NB4 (cell line): ENCODE measurements at regions not wholly inside any gene's neighbourhood (a gene's known extent, or its start where the extent isn't known, plus 50 kb on each side); places are given as distances from the start of the nearest gene placed in this dataset.

Experiments
- CTCF ChIP-seq: IDR thresholded peaks from one replicate; pipeline ENCODE4 v1.5.1; 2012; ENCODE audit warnings: low read depth, low read length
- MYC ChIP-seq: IDR thresholded peaks from 2 replicates; pipeline ENCODE4 v1.6.1; 2011; ENCODE audit warnings: low read depth, low read length
- POLR2A ChIP-seq: IDR thresholded peaks from 2 replicates; pipeline ENCODE4 v1.6.1; 2011; ENCODE audit warnings: mild to moderate bottlenecking; ENCODE audit not compliant: insufficient read length; ENCODE audit errors: extremely low read depth
- TF ChIP-seq, protein P1 (sequence below): IDR thresholded peaks from 2 replicates; pipeline ENCODE4 v1.6.1; 2011; ENCODE audit warnings: low read depth, low read length

DNA sequence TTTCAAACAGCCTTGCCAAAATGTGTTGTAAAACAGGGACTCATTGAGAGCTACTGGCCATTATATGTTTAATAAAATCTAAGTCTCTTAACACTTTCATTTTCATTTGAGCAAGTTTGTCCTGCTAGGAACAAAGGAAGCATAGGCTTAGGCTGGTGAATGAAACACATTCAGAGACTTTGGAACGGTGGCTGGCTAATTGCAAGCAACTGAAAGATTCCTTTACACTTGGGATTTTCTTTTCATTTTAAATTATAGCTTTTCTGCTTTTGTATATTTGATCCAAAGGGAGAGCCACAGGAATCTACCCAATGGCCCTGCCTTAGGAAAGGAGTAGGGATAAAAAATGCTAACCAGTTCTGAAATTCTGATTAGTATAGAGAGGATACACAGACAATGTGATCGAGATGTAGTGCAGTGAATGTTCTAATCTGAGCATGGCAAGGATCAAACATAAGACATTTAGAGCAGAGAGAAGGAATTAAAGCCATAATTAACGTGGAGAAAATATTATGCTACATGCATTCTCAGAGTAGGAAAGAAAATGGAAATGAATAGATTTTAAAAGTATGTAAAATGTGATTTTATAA lies 911.4 kb upstream of the SLC39A10 start:
- TF ChIP-seq POLR2A (no peak), CTCF (no peak), MYC (no peak)
- TF ChIP-seq, protein P1, sequence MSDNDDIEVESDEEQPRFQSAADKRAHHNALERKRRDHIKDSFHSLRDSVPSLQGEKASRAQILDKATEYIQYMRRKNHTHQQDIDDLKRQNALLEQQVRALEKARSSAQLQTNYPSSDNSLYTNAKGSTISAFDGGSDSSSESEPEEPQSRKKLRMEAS, result no peak
